GM23338 (cell line): ENCODE measurements at regions not wholly inside any gene's neighbourhood (a gene's known extent, or its start where the extent isn't known, plus 50 kb on each side); places are given as distances from the start of the nearest gene placed in this dataset.

Experiments
- ATAC-seq: fragments of 200-7000 bp; cut with Tn5 transposase; 3 replicates; pipeline ENCODE4 v1.9.1; 2020
- DNase-seq: peaks from one replicate; pipeline ENCODE4 v3.0.0-alpha.2; 2015; ENCODE audit warnings: low spot score
- H2AFZ ChIP-seq: fragments of 200-600 bp; sonication (generic); 2 replicates; pipeline ENCODE4 v1.8.0; 2016; ENCODE audit warnings: antibody characterized with exemption, mild to moderate bottlenecking, moderate library complexity
- H3F3A ChIP-seq: fragments of 200-600 bp; sonication (generic); replicated peaks from 2 replicates; pipeline ENCODE4 v1.8.0; 2017; ENCODE audit warnings: antibody characterized with exemption, mixed run types, low read depth
- H3K27ac ChIP-seq: fragments of 200-600 bp; sonication (generic); 2 replicates; pipeline ENCODE4 v1.6.1; 2016; ENCODE audit warnings: low read depth
- H3K27me3 ChIP-seq: fragments of 200-600 bp; sonication (generic); 2 replicates; pipeline ENCODE4 v1.8.0; 2016; ENCODE audit warnings: mild to moderate bottlenecking, mixed run types, moderate library complexity; ENCODE audit not compliant: insufficient read depth
- H3K36me3 ChIP-seq: fragments of 200-600 bp; sonication (generic); 2 replicates; pipeline ENCODE4 v1.8.0; 2016; ENCODE audit warnings: mild to moderate bottlenecking; ENCODE audit not compliant: insufficient read depth
- H3K4me1 ChIP-seq: fragments of 200-600 bp; sonication (generic); 2 replicates; pipeline ENCODE4 v1.8.0; 2016; ENCODE audit warnings: mild to moderate bottlenecking, moderate library complexity; ENCODE audit not compliant: insufficient read depth
- H3K4me2 ChIP-seq: fragments of 200-600 bp; sonication (generic); 2 replicates; pipeline ENCODE4 v1.7.1; 2017; ENCODE audit warnings: mixed run types
- H3K4me3 ChIP-seq: fragments of 200-600 bp; sonication (generic); 2 replicates; pipeline ENCODE4 v1.6.1; 2016; ENCODE audit warnings: mixed run types
- H3K79me2 ChIP-seq: fragments of 200-600 bp; sonication (generic); replicated peaks from 2 replicates; pipeline ENCODE4 v1.8.0; 2017; ENCODE audit warnings: mild to moderate bottlenecking; ENCODE audit not compliant: insufficient read depth
- H3K9me2 ChIP-seq: fragments of 200-600 bp; sonication (generic); 2 replicates; pipeline ENCODE4 v1.8.0; 2017; ENCODE audit not compliant: insufficient read depth
- H4K20me1 ChIP-seq: fragments of 200-600 bp; sonication (generic); replicated peaks from 2 replicates; pipeline ENCODE4 v1.8.0; 2017; ENCODE audit warnings: mild to moderate bottlenecking; ENCODE audit not compliant: insufficient read depth
- H3K27ac Mint-ChIP-seq: 2 replicates; pipeline ENCODE4 v1.8.0; 2020; ENCODE audit warnings: inconsistent platforms, mild to moderate bottlenecking, moderate library complexity, mixed read lengths
- H3K27me3 Mint-ChIP-seq: 3 replicates; pipeline ENCODE4 v1.8.0; 2022; ENCODE audit warnings: low read depth, mild to moderate bottlenecking, moderate library complexity, mixed read lengths, inconsistent platforms; ENCODE audit not compliant: insufficient read depth, poor library complexity
- H3K36me3 Mint-ChIP-seq: 3 replicates; pipeline ENCODE4 v1.8.0; 2021; ENCODE audit warnings: low read depth, mild to moderate bottlenecking, inconsistent platforms, moderate library complexity, mixed read lengths
- H3K4me1 Mint-ChIP-seq: 3 replicates; pipeline ENCODE4 v1.8.0; 2020; ENCODE audit warnings: mild to moderate bottlenecking, inconsistent platforms, mixed read lengths
- H3K4me3 Mint-ChIP-seq: 3 replicates; pipeline ENCODE4 v1.8.0; 2021; ENCODE audit warnings: moderate library complexity, mild to moderate bottlenecking, inconsistent platforms, mixed read lengths
- H3K9me3 Mint-ChIP-seq: 3 replicates; pipeline ENCODE4 v1.8.0; 2020; ENCODE audit warnings: moderate library complexity, mild to moderate bottlenecking, inconsistent platforms, mixed read lengths
- CREB1 ChIP-seq: fragments of 250-450 bp; sonication (Bioruptor Pico); IDR thresholded peaks from 2 replicates; pipeline ENCODE4 v1.5.0; 2020; ENCODE audit warnings: low read depth, mild to moderate bottlenecking, moderate library complexity
- EZH2 ChIP-seq: fragments of 200-600 bp; sonication (generic); IDR thresholded peaks from one replicate; pipeline ENCODE4 v1.8.0; 2017; ENCODE audit warnings: antibody characterized with exemption, mild to moderate bottlenecking, low read depth; ENCODE audit not compliant: unreplicated experiment
- JUNB ChIP-seq: IDR thresholded peaks from one replicate; pipeline ENCODE4 v1.6.1; 2016; ENCODE audit warnings: antibody characterized with exemption; ENCODE audit not compliant: unreplicated experiment
- NANOG ChIP-seq: IDR thresholded peaks from 2 replicates; pipeline ENCODE4 v1.6.1; 2016; ENCODE audit warnings: antibody characterized with exemption, borderline replicate concordance
- POLR2AphosphoS5 ChIP-seq: IDR thresholded peaks from 2 replicates; pipeline ENCODE4 v1.6.1; 2016; ENCODE audit warnings: antibody characterized with exemption, low read depth
- STAT1 ChIP-seq: IDR thresholded peaks from one replicate; pipeline ENCODE4 v1.6.1; 2016; ENCODE audit warnings: antibody characterized with exemption; ENCODE audit not compliant: unreplicated experiment
- ZNF331 ChIP-seq: fragments of 250-450 bp; sonication (Bioruptor Pico); IDR thresholded peaks from 2 replicates; pipeline ENCODE4 v1.5.0; 2020; ENCODE audit warnings: low read depth, mild to moderate bottlenecking, moderate library complexity
- TF ChIP-seq, protein P1 (sequence below): IDR thresholded peaks from one replicate; pipeline ENCODE4 v1.6.1; 2018; ENCODE audit warnings: antibody characterized with exemption; ENCODE audit not compliant: unreplicated experiment
- TF ChIP-seq, protein P2 (sequence below): IDR thresholded peaks from 2 replicates; pipeline ENCODE4 v1.6.1; 2016; ENCODE audit warnings: antibody characterized with exemption
- TF ChIP-seq, protein P3 (sequence below): fragments of 250-450 bp; sonication (Bioruptor Pico); IDR thresholded peaks from 2 replicates; pipeline ENCODE4 v1.5.0; 2020; ENCODE audit warnings: mild to moderate bottlenecking, moderate library complexity

DNA sequence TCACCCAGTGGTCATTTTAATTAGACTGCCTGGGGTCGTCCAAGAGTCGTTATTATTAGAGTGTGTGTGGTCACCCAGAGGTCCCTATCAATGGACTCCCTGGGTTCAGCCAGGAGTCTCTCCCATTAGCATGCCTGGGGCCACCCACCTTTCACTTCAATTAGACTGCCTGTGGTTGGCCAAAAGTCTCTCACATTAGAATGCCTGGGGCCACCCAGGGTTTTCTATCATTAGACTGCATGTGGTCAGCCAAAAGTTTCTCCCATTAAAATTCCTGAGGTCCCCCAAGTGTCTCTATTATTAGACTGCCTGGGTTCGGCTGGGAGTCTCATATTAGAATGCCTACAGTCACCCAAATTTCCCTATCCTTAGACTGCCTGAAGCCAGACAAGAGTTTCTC, 1472.6 kb downstream of the UQCRFS1 start (continued):
- TF ChIP-seq, protein P1, sequence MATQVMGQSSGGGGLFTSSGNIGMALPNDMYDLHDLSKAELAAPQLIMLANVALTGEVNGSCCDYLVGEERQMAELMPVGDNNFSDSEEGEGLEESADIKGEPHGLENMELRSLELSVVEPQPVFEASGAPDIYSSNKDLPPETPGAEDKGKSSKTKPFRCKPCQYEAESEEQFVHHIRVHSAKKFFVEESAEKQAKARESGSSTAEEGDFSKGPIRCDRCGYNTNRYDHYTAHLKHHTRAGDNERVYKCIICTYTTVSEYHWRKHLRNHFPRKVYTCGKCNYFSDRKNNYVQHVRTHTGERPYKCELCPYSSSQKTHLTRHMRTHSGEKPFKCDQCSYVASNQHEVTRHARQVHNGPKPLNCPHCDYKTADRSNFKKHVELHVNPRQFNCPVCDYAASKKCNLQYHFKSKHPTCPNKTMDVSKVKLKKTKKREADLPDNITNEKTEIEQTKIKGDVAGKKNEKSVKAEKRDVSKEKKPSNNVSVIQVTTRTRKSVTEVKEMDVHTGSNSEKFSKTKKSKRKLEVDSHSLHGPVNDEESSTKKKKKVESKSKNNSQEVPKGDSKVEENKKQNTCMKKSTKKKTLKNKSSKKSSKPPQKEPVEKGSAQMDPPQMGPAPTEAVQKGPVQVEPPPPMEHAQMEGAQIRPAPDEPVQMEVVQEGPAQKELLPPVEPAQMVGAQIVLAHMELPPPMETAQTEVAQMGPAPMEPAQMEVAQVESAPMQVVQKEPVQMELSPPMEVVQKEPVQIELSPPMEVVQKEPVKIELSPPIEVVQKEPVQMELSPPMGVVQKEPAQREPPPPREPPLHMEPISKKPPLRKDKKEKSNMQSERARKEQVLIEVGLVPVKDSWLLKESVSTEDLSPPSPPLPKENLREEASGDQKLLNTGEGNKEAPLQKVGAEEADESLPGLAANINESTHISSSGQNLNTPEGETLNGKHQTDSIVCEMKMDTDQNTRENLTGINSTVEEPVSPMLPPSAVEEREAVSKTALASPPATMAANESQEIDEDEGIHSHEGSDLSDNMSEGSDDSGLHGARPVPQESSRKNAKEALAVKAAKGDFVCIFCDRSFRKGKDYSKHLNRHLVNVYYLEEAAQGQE = no peak
- TF ChIP-seq ZNF331 (CRISPR knock-in tag) = no peak

DNA sequence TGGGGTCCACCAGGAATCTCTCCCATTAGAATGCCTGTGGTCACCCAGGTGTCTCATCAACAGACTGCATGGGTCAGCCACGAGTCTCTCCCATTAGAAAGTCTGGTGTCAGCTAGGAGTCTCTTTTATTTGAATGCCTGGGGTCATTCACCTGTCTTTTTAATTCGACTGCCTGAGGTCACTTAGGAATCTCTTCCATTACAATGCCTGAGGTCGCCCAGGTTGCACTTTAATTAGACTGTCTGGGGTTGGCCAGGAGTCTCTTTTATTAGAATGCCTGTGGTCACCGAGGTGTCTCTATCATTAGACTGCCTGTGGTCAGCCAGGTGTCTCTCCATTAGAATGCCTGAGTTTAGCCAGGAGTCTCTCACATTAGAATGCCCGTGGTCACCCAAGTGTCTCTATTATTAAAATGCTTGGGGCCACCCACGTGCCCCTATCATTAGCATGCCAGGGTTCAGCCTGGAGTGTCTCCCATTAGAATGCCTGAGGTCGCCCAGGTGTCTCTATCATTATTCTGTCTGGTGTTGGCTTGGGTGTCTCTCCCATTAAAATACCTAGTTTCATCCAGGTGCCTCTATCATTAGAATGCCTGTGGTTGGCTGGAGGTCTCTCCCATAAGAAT, 1474.3 kb downstream of the UQCRFS1 start:
- H3K4me1 ChIP-seq = no peaks in the 10 kb centered on the region
- no peak for DNase-seq
- Mint-ChIP-seq H3K4me3 (no peak overlapping the region), H3K4me1 (no peaks in the 10 kb centered on the region), H3K36me3 (peaks cover 37% of the 10 kb centered on the region), H3K27ac (no peak overlapping the region), H3K27me3 (peaks cover 14% of the 10 kb centered on the region), H3K9me3 (no peaks in the 10 kb centered on the region; the same call in 1 of the 3 replicates)
- no peak overlapping the region for H3K27ac ChIP-seq
- H3K4me2 ChIP-seq = no peak overlapping the region
- no peaks in the 10 kb centered on the region for H3K79me2 ChIP-seq
- H4K20me1 ChIP-seq = no peaks in the 10 kb centered on the region
- peaks cover 5% of the 10 kb centered on the region; the same call in 1 of the 2 replicates for H3K36me3 ChIP-seq
- H3K9me2 ChIP-seq = no peaks in the 10 kb centered on the region; the same call in 1 of the 2 replicates
- no peaks in the 10 kb centered on the region for H3K27me3 ChIP-seq
- H3K4me3 ChIP-seq = no peak overlapping the region
- ATAC-seq = no peak
- H3F3A ChIP-seq = no peaks in the 10 kb centered on the region
- H2AFZ ChIP-seq = no peak overlapping the region
- TF ChIP-seq STAT1 (no peak), ZNF331 (CRISPR knock-in tag) (no peak), EZH2 (no peak), CREB1 (no peak), POLR2AphosphoS5 (no peak), NANOG (no peak), JUNB (no peak)
- TF ChIP-seq, protein P1 = no peak
- TF ChIP-seq, protein P2, sequence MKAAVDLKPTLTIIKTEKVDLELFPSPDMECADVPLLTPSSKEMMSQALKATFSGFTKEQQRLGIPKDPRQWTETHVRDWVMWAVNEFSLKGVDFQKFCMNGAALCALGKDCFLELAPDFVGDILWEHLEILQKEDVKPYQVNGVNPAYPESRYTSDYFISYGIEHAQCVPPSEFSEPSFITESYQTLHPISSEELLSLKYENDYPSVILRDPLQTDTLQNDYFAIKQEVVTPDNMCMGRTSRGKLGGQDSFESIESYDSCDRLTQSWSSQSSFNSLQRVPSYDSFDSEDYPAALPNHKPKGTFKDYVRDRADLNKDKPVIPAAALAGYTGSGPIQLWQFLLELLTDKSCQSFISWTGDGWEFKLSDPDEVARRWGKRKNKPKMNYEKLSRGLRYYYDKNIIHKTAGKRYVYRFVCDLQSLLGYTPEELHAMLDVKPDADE = no peak
- TF ChIP-seq, protein P3, sequence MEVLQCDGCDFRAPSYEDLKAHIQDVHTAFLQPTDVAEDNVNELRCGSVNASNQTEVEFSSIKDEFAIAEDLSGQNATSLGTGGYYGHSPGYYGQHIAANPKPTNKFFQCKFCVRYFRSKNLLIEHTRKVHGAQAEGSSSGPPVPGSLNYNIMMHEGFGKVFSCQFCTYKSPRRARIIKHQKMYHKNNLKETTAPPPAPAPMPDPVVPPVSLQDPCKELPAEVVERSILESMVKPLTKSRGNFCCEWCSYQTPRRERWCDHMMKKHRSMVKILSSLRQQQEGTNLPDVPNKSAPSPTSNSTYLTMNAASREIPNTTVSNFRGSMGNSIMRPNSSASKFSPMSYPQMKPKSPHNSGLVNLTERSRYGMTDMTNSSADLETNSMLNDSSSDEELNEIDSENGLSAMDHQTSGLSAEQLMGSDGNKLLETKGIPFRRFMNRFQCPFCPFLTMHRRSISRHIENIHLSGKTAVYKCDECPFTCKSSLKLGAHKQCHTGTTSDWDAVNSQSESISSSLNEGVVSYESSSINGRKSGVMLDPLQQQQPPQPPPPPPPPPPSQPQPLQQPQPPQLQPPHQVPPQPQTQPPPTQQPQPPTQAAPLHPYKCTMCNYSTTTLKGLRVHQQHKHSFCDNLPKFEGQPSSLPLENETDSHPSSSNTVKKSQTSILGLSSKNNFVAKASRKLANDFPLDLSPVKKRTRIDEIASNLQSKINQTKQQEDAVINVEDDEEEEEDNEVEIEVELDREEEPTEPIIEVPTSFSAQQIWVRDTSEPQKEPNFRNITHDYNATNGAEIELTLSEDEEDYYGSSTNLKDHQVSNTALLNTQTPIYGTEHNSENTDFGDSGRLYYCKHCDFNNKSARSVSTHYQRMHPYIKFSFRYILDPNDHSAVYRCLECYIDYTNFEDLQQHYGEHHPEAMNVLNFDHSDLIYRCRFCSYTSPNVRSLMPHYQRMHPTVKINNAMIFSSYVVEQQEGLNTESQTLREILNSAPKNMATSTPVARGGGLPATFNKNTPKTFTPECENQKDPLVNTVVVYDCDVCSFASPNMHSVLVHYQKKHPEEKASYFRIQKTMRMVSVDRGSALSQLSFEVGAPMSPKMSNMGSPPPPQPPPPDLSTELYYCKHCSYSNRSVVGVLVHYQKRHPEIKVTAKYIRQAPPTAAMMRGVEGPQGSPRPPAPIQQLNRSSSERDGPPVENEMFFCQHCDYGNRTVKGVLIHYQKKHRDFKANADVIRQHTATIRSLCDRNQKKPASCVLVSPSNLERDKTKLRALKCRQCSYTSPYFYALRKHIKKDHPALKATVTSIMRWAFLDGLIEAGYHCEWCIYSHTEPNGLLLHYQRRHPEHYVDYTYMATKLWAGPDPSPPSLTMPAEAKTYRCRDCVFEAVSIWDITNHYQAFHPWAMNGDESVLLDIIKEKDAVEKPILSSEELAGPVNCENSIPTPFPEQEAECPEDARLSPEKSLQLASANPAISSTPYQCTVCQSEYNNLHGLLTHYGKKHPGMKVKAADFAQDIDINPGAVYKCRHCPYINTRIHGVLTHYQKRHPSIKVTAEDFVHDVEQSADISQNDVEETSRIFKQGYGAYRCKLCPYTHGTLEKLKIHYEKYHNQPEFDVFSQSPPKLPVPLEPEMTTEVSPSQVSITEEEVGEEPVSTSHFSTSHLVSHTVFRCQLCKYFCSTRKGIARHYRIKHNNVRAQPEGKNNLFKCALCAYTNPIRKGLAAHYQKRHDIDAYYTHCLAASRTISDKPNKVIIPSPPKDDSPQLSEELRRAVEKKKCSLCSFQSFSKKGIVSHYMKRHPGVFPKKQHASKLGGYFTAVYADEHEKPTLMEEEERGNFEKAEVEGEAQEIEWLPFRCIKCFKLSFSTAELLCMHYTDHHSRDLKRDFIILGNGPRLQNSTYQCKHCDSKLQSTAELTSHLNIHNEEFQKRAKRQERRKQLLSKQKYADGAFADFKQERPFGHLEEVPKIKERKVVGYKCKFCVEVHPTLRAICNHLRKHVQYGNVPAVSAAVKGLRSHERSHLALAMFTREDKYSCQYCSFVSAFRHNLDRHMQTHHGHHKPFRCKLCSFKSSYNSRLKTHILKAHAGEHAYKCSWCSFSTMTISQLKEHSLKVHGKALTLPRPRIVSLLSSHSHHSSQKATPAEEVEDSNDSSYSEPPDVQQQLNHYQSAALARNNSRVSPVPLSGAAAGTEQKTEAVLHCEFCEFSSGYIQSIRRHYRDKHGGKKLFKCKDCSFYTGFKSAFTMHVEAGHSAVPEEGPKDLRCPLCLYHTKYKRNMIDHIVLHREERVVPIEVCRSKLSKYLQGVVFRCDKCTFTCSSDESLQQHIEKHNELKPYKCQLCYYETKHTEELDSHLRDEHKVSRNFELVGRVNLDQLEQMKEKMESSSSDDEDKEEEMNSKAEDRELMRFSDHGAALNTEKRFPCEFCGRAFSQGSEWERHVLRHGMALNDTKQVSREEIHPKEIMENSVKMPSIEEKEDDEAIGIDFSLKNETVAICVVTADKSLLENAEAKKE (CRISPR knock-in tag) = no peak
